Right cardiac atrium (tissue), 5 donors: ENCODE measurements at regions not wholly inside any gene's neighbourhood (a gene's known extent, or its start where the extent isn't known, plus 50 kb on each side); places are given as distances from the start of the nearest gene placed in this dataset.

Experiments used
- ATAC-seq, 2 donors: fragments of 200-7000 bp; cut with Tn5 transposase; one replicate each; pipeline versions ENCODE4 v1.8.0 to v1.9.1; 2020; ENCODE audit warnings: moderate library complexity in 2 of 2, mild to moderate bottlenecking in 1 of 2
- DNase-seq, 3 donors: peaks; one replicate each; pipeline ENCODE4 v3.0.0-alpha.2; 2020
- H3K27ac ChIP-seq: one replicate; pipeline ENCODE4 v1.5.1; 2013; ENCODE audit warnings: mild to moderate bottlenecking, low read length, control low read depth, moderate library complexity
- H3K27me3 ChIP-seq: one replicate; pipeline ENCODE4 v1.6.1; 2013; ENCODE audit not compliant: control insufficient read depth, insufficient read depth
- H3K4me1 ChIP-seq: one replicate; pipeline ENCODE4 v1.6.1; 2013; ENCODE audit warnings: low read length; ENCODE audit not compliant: control insufficient read depth, insufficient read depth
- H3K4me3 ChIP-seq: one replicate; pipeline ENCODE4 v1.5.1; 2013; ENCODE audit warnings: low read length, control low read depth
- H3K9me3 ChIP-seq: one replicate; pipeline ENCODE4 v1.6.1; 2013; ENCODE audit warnings: low read length; ENCODE audit not compliant: control insufficient read depth
- WGBS: extraction: QIAGEN DNeasy Blood & Tissue Kit; methylation state at CpG from one replicate; pipeline ENCODE4 v1.1.7; 2013; 5-methylcytosine and 5-hydroxymethylcytosine counted together
- intact Hi-C, 4 donors: fragments of 100-400 bp; cut with DNase I; formaldehyde crosslinking; loops; one replicate each; pipeline versions ENCODE4 v1.11.0 to v1.14.0; 2022 to 2023
- donor health status: healthy with polysubstance abuse.
- donor health status: DM: no; HTN: yes; CAD: no.
- donor health status: DM: no; HTN: no; CAD: no.
- donor health status: DM: no; HTN: yes; CAD: no; lungs with severe emphysema.
- donor health status: DM: yes; HTN: yes; CAD: no.

GRCh38 chr4:185925910-185926360 lies 113.9 kb upstream of the SORBS2 start:
- Histone ChIP-seq H3K27me3 (no peaks in the 10 kb centered on the region), H3K4me1 (peaks cover 3% of the 10 kb centered on the region), H3K4me3 (peak overlapping the region; percentile 1), H3K27ac (peak overlapping the region; percentile 25), H3K9me3 (no peaks in the 10 kb centered on the region)
- ATAC-seq (peak; percentile 79 to 87), DNase-seq (peak in 2 of 3 donors; percentile 48 to 61)
- intact Hi-C loops: no loop called here
- 59% methylated on average over 15 of the region's 15 CpGs for WGBS

GRCh38 chr4:185931375-185931774 lies 119.4 kb upstream of the SORBS2 start:
- Histone ChIP-seq H3K9me3 (no peaks in the 10 kb centered on the region), H3K4me1 (no peaks in the 10 kb centered on the region), H3K27ac (no peak overlapping the region), H3K4me3 (no peak overlapping the region), H3K27me3 (no peaks in the 10 kb centered on the region)
- ATAC-seq (no peak), DNase-seq (no peak)
- WGBS: 94% methylated on average over 5 of the region's 5 CpGs
- intact Hi-C loops: loop anchor here in 1 of 4 donors (5.0 kb wide), 1 partner anchor 159 kb away; no protein-coding TSS in a partner anchor

GRCh38 chr4:185931986-185932385 lies 120.0 kb upstream of the SORBS2 start:
- Histone ChIP-seq H3K27ac (no peak overlapping the region), H3K27me3 (no peaks in the 10 kb centered on the region), H3K9me3 (no peaks in the 10 kb centered on the region), H3K4me3 (no peak overlapping the region), H3K4me1 (no peaks in the 10 kb centered on the region)
- ATAC-seq: no peak
- intact Hi-C loops: loop anchor here in 1 of 4 donors (5.0 kb wide), 1 partner anchor 160 kb away; no protein-coding TSS in a partner anchor
- 57% methylated on average over 3 of the region's 3 CpGs for WGBS
- DNase-seq: no peak

- ATAC-seq (peak; percentile 48 to 51), DNase-seq (no peak)
- 57% methylated on average over 5 of the region's 5 CpGs for WGBS
- H3K27ac ChIP-seq: no peak overlapping the region
- H3K9me3 ChIP-seq: no peaks in the 10 kb centered on the region
- H3K4me3 ChIP-seq: no peak overlapping the region
- no peaks in the 10 kb centered on the region for H3K27me3 ChIP-seq
- H3K4me1 ChIP-seq: no peaks in the 10 kb centered on the region
- intact Hi-C loops: loop anchor here in 1 of 4 donors (5.0 kb wide), 1 partner anchor 160 kb away; no protein-coding TSS in a partner anchor
These were observed 120.5 kb upstream of the SORBS2 start for GRCh38 chr4:185932491-185932890.

GRCh38 chr4:185933078-185933581 lies 121.1 kb upstream of the SORBS2 start:
- peak in 1 of 3 donors; percentile 23 for DNase-seq
- peak; percentile 11 to 58 for ATAC-seq
- H3K9me3 ChIP-seq: no peaks in the 10 kb centered on the region
- no peak overlapping the region for H3K27ac ChIP-seq
- no peaks in the 10 kb centered on the region for H3K4me1 ChIP-seq
- 50% methylated on average over 8 of the region's 8 CpGs for WGBS
- intact Hi-C loops: loop anchor here in 1 of 4 donors (5.0 kb wide), 1 partner anchor 161 kb away; no protein-coding TSS in a partner anchor
- no peaks in the 10 kb centered on the region for H3K27me3 ChIP-seq
- no peak overlapping the region for H3K4me3 ChIP-seq

- no peak for ATAC-seq
- intact Hi-C loops: no loop called here
These were observed 124.8 kb upstream of the SORBS2 start for GRCh38 chr4:185936650-185937376.

GRCh38 chr4:185938654-185939053 lies 126.7 kb upstream of the SORBS2 start:
- intact Hi-C loops: no loop called here
- Histone ChIP-seq H3K27me3 (no peaks in the 10 kb centered on the region), H3K4me3 (no peak overlapping the region), H3K9me3 (no peaks in the 10 kb centered on the region), H3K4me1 (no peaks in the 10 kb centered on the region), H3K27ac (no peak overlapping the region)
- WGBS: 86% methylated on average over 8 of the region's 8 CpGs
- ATAC-seq: no peak
- no peak for DNase-seq

More at GRCh38 chr4:185936650-185937376, 124.8 kb upstream of the SORBS2 start:
- no peaks in the 10 kb centered on the region for H3K4me1 ChIP-seq
- WGBS: 66% methylated on average over 10 of the region's 10 CpGs
- DNase-seq: no peak
- no peak overlapping the region for H3K27ac ChIP-seq
- H3K9me3 ChIP-seq: no peaks in the 10 kb centered on the region
- no peak overlapping the region for H3K4me3 ChIP-seq
- H3K27me3 ChIP-seq: no peaks in the 10 kb centered on the region

- ATAC-seq: no peak
- H3K27ac ChIP-seq: no peak overlapping the region
- H3K9me3 ChIP-seq: no peaks in the 10 kb centered on the region
- no peaks in the 10 kb centered on the region for H3K4me1 ChIP-seq
- no peaks in the 10 kb centered on the region for H3K27me3 ChIP-seq
- WGBS: 65% methylated on average over 6 of the region's 6 CpGs
- no peak overlapping the region for H3K4me3 ChIP-seq
- intact Hi-C loops: no loop called here
- no peak for DNase-seq
These were observed 127.5 kb upstream of the TLR3 start for GRCh38 chr4:185941461-185941860.

GRCh38 chr4:185945252-185945651 lies 123.7 kb upstream of the TLR3 start:
- Histone ChIP-seq H3K27me3 (no peaks in the 10 kb centered on the region), H3K4me1 (no peaks in the 10 kb centered on the region), H3K27ac (no peak overlapping the region), H3K4me3 (no peak overlapping the region), H3K9me3 (no peaks in the 10 kb centered on the region)
- no peak for ATAC-seq
- WGBS: 91% methylated on average over 1 of the region's 1 CpG
- intact Hi-C loops: no loop called here
- no peak for DNase-seq

GRCh38 chr4:185945906-185946305 lies 123.0 kb upstream of the TLR3 start:
- ATAC-seq (no peak), DNase-seq (no peak)
- Histone ChIP-seq H3K27ac (no peak overlapping the region), H3K27me3 (no peaks in the 10 kb centered on the region), H3K4me1 (no peaks in the 10 kb centered on the region), H3K4me3 (no peak overlapping the region), H3K9me3 (no peaks in the 10 kb centered on the region)
- 87% methylated on average over 3 of the region's 3 CpGs for WGBS
- intact Hi-C loops: no loop called here

- H3K4me3 ChIP-seq: no peak overlapping the region
- no peaks in the 10 kb centered on the region for H3K4me1 ChIP-seq
- ATAC-seq (no peak), DNase-seq (no peak)
- intact Hi-C loops: no loop called here
- no peak overlapping the region for H3K27ac ChIP-seq
- no peaks in the 10 kb centered on the region for H3K9me3 ChIP-seq
- WGBS: 74% methylated on average over 5 of the region's 5 CpGs
- no peaks in the 10 kb centered on the region for H3K27me3 ChIP-seq
These were observed 118.1 kb upstream of the TLR3 start for GRCh38 chr4:185950891-185951290.
